GM21390 (cell line): ENCODE measurements at regions not wholly inside any gene's neighbourhood (a gene's known extent, or its start where the extent isn't known, plus 50 kb on each side); places are given as distances from the start of the nearest gene placed in this dataset.

Experiments
- ATAC-seq: cut with Tn5 transposase; IDR thresholded peaks from one replicate; pipeline ENCODE4 v1.9.1; 2021; ENCODE audit not compliant: unreplicated experiment

- ATAC-seq, result no peak
Observed at GRCh38 chr2:120933693-120934573, 198.3 kb downstream of the GLI2 start.

- ATAC-seq, result no peak
Observed at GRCh38 chr2:120934574-120935338, 199.1 kb downstream of the GLI2 start.

DNA sequence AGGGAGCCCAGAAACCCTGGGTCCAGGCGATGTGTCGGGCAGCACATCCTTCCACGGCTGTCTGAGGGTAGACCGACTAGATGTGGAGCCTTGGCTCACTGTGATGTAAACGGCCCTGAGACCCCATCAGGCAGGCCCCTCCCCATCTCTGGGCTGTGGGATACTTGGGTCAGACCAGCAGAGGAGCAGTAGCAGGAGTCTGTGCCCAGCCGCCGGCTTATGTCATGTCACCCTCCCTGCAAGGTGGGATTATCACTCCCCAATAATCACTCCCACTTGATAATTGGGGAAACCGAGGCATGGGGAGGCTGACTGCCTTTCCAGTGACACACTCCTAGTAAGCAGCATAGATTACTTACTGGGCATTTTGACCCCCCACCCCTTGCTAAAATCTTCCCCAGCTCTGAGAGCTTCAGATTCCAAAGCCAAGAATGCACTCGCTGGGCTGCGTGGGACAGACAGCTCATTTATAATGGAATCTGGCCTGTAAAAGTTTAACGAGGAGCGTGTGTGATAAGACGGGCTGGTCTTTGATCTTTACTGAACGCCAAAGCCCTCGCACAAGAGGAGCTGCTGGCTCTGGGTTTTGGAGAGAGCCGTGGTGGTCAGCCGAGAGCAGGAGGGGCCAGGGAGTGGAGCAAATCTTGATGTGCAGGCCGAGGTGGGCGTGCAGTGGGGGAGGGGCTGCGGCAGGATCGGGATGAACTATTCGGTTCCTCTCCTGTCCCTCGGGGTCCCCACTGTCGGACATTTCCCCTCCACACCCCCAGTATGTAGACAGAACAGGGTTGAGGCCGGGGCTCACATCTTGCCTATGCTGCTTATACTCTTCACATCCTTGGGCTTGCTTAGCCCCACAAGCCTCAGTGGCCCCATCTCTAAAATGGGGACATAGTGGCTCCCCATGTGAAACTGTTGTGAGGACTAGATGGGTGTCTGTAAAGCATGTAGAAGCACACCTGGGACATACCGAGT is 200.0 kb downstream of the GLI2 start:
- no peak for ATAC-seq

DNA sequence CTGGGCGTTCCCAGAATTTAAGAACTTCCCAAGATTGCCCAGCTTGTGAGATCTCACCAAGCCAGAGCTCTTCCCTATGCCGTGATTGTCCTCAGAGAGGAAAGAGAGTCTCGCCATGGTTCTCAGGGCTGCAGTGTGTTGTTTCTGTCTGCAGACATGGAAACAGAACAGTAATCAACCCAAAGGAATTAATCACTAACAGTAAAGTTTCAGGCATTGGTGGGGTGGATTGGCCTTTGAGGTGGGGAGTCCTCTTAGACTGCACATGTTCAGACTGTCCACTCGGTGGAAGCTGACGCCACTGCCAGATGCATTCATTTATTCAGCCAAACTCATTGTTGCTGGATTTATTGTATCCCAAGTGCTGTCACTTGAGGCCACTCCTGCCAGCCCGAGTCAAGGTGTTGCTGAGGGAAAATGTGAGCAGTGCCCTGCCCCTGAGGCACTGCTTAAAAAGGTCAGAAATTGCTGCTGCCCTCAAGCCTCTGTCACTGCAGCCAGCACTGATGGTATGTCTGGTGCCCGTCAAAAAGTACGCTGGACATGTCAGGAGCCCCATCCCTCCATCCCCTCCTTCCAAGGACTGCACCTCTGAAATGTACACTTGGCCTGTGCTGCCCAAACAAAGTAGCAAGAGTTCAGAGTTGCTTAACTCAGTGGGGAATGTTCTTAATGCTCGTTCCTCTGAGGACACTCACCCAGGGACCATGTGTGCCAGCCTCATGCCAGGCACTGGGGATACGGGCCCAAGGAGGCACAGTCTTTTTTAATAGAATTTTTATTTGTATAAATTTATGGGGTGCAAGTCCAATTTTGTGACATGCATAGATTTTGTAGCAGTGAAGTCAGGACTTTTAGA is 201.0 kb downstream of the GLI2 start:
- no peak for ATAC-seq

DNA sequence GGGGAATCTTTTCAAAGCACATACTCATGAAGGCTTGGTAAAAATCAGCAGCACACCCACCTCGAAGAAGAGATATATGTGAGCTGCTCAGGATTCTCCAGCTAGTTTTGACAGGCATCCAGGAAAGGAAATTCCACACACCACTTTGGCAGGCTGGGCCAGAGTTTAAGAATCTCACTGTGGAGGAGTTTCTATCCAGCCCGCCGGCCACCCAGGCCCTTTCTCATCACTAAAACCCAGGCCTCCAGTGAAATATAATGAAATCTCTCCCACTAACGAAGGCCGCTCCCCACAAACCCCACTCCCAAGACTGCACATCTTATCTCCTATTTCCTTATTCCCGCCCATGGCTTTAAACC is 202.0 kb downstream of the GLI2 start:
- no peak for ATAC-seq

- no peak for ATAC-seq
Observed at GRCh38 chr2:120938045-120938771, 202.5 kb downstream of the GLI2 start.

DNA sequence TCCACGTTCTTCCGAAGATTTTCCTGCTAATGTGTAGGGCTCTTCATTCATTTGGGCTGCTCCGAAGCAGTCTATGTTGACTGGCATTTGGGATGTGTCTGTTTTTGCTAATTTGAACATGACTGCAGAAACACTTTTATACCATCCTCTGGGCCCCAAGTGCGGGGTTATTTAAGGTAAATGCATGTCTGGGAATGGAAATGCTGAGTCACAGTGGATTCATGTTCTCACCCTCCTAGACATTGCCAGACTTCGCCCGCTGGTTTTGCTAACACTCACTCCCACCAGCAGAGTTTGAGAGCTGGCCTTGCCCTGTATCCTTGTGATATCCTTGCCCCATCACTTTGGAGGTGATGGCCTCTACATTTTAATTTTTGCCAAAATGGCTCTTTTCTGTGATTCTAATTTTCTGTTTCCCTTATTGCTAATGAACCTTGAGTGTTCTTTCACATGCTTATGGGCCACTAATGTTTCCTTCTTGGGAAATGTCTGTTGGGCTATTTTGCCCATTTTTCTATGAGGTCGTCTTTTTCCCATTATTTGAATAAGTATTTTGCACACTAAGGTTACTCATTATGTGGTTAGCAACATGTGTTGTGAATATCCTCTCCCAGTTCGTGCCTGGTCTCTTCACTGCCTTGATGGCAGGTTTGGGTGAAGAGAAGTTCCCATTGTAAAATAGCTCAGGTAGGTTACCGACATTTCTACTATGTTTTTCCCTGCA is 204.1 kb downstream of the GLI2 start:
- no peak for ATAC-seq

DNA sequence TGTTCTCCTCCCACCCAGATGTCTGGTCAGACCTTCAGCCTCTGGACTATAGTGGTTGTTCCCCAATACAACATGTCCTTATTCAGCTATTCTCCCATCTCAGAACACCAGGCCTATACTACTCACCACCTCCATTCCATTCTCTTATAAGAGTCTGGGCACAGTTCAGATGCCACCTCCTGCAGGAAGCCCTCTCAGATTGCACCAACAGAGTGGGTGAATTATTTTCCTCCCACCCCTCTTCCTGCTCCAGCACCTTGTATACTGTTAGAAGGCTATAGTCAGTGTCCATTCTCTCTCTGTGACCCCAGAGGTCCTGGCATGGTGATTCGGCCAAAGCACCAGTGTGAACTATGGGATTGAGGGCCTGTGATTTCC is 204.6 kb downstream of the GLI2 start:
- ATAC-seq, result no peak

GRCh38 chr2:120940726-120941256 is 205.1 kb downstream of the GLI2 start:
- no peak for ATAC-seq

- ATAC-seq, result no peak
Observed at GRCh38 chr2:120941571-120942120, 206.0 kb downstream of the GLI2 start.

DNA sequence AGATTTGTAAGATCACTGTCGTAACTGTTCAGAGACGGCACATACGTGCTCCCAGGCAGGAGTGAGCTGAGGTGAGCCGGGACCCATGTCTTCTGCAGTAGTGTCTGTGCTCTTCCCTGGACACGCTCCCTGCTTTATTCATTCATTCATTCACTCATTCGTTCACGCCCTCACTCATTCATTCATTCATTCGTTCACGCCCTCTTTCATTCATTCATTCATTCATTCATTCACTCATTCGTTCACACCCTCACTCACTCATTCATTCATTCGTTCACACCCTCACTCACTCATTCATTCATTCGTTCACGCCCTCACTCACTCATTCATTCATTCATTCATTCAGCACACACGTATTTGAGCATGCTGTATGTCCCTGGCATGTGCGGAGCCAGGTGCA is 207.0 kb downstream of the GLI2 start:
- ATAC-seq, result no peak

DNA sequence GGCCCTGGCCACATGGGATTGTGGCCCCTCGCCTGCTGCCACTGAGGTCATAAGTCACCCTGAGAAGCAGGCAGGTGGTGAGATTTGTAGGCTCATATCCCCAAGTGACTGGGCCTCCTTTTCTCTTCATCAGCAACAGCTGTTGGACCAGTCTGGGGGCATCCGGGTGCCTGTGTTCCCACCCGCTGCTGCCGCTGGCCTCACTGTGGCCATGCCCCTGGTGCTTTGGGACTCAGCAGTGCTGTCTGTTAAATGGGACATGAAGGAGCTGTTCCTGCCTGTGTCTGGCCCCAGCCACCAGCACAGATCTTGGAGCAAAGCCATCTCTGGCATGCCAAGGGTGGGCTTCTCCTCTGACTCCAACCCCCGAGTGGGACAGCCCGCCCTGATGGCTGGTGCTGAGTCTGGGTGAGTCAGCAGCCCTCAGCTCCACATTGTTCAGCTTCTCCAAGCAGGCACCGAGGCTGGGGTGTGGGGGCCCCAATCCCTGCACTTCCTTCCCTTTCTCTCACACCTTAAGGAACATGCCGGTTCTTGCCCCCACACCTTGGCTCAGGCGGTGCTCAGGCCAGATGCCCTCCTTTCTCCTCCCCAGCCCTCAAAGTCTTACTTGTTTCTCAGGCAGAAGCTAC is 207.9 kb downstream of the GLI2 start:
- ATAC-seq, result no peak

GRCh38 chr2:120944575-120944974 is 208.9 kb downstream of the GLI2 start:
- ATAC-seq, result no peak

DNA sequence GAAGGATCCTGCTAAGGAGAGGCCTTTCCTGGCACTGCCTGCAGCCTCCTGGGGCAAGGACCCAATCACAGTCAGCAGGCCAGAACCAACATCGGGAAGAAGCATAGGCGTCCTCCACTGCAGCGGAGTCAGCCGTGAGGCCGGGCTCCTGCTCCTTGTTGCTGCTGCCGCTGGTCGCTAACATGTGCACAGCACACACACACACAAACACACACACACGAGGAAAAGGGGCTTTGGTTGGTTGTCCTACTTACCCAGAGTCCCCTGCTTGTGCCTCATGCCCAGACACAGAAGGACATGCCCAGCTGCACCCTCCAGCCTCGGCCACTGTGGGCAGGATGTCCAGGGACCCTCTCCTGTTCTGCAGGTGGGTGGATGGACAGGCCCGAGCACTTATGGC is 209.4 kb downstream of the GLI2 start:
- no peak for ATAC-seq

DNA sequence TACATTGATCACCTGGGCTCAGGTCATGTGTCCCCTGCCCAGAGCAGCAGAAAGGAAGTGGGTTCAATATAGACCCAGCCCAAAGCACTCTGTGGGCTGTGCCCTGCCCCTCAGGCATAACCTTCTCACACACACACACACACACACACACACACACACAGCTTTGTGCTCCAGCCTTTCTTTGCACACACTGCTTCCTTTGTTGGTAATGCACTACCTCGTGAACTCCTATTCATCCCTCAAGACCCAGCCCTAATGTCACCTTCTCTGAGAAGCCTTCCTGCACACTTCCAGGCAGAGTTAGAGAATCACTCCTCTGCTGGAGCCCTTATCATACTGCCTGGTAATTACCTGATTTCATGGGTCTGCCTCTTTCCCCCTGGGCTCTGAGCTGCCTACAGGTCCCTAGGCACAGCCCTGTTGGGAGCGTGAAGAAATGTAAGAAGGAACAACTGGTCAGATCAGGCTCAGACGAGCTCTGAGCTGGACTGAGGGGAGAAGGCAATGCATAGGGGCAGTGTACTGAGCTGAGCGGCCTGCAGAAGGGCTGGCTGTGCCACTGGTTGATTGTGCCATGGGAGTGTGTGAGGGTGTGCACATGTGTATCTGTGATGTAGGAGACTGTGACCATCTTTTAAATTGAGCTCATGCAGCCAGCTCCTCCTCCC is 210.3 kb downstream of the GLI2 start:
- ATAC-seq, result no peak

- ATAC-seq, result no peak
Observed at GRCh38 chr2:120947327-120947726, 211.7 kb downstream of the GLI2 start.

- no peak for ATAC-seq
Observed at GRCh38 chr2:120947982-120948661, 212.5 kb downstream of the GLI2 start.
